ENCODE measurements at regions not wholly inside any gene's neighbourhood (a gene's known extent, or its start where the extent isn't known, plus 50 kb on each side); places are given as distances from the start of the nearest gene placed in this dataset.

GRCh38 chr4:128690011-128690410 is 119.5 kb upstream of the JADE1 start:
- DNase-seq, result no peak
- Histone ChIP-seq H3K36me3 (no peaks in the 10 kb centered on the region), H3K27ac (no peak overlapping the region), H3K9me3 (peaks cover 0 to 6% (median 0%) of the 10 kb centered on the region in 8 donors), H3K4me1 (no peaks in the 10 kb centered on the region), H3K27me3 (replicated peaks in 1 of 7) (no peaks in the 10 kb centered on the region), H3K4me3 (no peak overlapping the region)
- intact Hi-C loops (cut with DNase I; ENCODE audit: low total_unique reads), result no loop called here
- TF ChIP-seq CTCF (IDR thresholded peaks at IDR 0.05 in 8 of 11, conservative IDR thresholded peaks at IDR 0.05 in 3 of 11) (no peak), POLR2A (IDR thresholded peaks at IDR 0.05) (no peak), POLR2AphosphoS5 (IDR thresholded peaks at IDR 0.05) (no peak)
- 77 to 90% (median 84%) methylated on average over 3 of the region's 3 CpGs for WGBS, 5 donors

GRCh38 chr4:128688846-128689437 is 120.6 kb upstream of the JADE1 start:
- DNase-seq, result no peak
- no peaks in the 10 kb centered on the region for H3K27me3 ChIP-seq (replicated peaks in 1 of 7)
- no peak overlapping the region for H3K4me3 ChIP-seq
- intact Hi-C loops (cut with DNase I; ENCODE audit: low total_unique reads), result no loop called here
- WGBS, 5 donors, result 73 to 92% (median 81%) methylated on average over 3 of the region's 3 CpGs
- no peaks in the 10 kb centered on the region for H3K4me1 ChIP-seq
- no peaks in the 10 kb centered on the region for H3K36me3 ChIP-seq
- TF ChIP-seq CTCF (IDR thresholded peaks at IDR 0.05 in 8 of 11, conservative IDR thresholded peaks at IDR 0.05 in 3 of 11) (no peak), POLR2A (IDR thresholded peaks at IDR 0.05) (no peak), POLR2AphosphoS5 (IDR thresholded peaks at IDR 0.05) (no peak)
- H3K9me3 ChIP-seq, result peaks cover 0 to under 1% (median 0%) of the 10 kb centered on the region in 8 donors
- no peak overlapping the region for H3K27ac ChIP-seq

- no peak for TF ChIP-seq CTCF (IDR thresholded peaks at IDR 0.05 in 8 of 11, conservative IDR thresholded peaks at IDR 0.05 in 3 of 11)
- TF ChIP-seq POLR2A (IDR thresholded peaks at IDR 0.05), result no peak
- no peak for TF ChIP-seq POLR2AphosphoS5 (IDR thresholded peaks at IDR 0.05)
- 74 to 91% (median 85%) methylated on average over 3 of the region's 3 CpGs for WGBS, 5 donors
- intact Hi-C loops (cut with DNase I; ENCODE audit: low total_unique reads), result no loop called here
- H3K27ac ChIP-seq, result no peak overlapping the region
- H3K9me3 ChIP-seq, result no peaks in the 10 kb centered on the region
- no peaks in the 10 kb centered on the region for H3K27me3 ChIP-seq (replicated peaks in 1 of 7)
- no peaks in the 10 kb centered on the region for H3K4me1 ChIP-seq
- H3K36me3 ChIP-seq, result no peaks in the 10 kb centered on the region
- DNase-seq, result no peak
- H3K4me3 ChIP-seq, result no peak overlapping the region
These were observed 121.3 kb upstream of the JADE1 start for GRCh38 chr4:128688033-128688721.

GRCh38 chr4:128686810-128687209 is 122.7 kb upstream of the JADE1 start:
- no peaks in the 10 kb centered on the region for H3K27me3 ChIP-seq (replicated peaks in 1 of 7)
- H3K36me3 ChIP-seq, result no peaks in the 10 kb centered on the region
- no peaks in the 10 kb centered on the region for H3K4me1 ChIP-seq
- H3K4me3 ChIP-seq, result no peak overlapping the region
- intact Hi-C loops (cut with DNase I; ENCODE audit: low total_unique reads), result no loop called here
- TF ChIP-seq CTCF (IDR thresholded peaks at IDR 0.05 in 8 of 11, conservative IDR thresholded peaks at IDR 0.05 in 3 of 11) (no peak), POLR2AphosphoS5 (IDR thresholded peaks at IDR 0.05) (no peak), POLR2A (IDR thresholded peaks at IDR 0.05) (no peak)
- WGBS, 5 donors, result 82 to 97% (median 89%) methylated on average over 2 of the region's 2 CpGs
- H3K27ac ChIP-seq, result no peak overlapping the region
- no peaks in the 10 kb centered on the region for H3K9me3 ChIP-seq
- DNase-seq, result no peak
